Activated CD4-positive, alpha-beta T cell treated with anti-CD3 and anti-CD28 coated beads, Interleukin-2, amount 50 U/mL, for 48 hours (primary cell): ENCODE measurements at regions not wholly inside any gene's neighbourhood (a gene's known extent, or its start where the extent isn't known, plus 50 kb on each side); places are given as distances from the start of the nearest gene placed in this dataset.
A peak's percentile ranks its signal among the peaks of the same experiment; 100 is the strongest.
"Not testable (repeated sequence)": the region's sequence is repeated elsewhere in the genome, so short reads cannot be mapped to it uniquely, and the experiment has no call there.

ENCODE experiments used
- DNase-seq, 2 experiments: peaks; one replicate each; pipeline ENCODE4 v3.0.0-alpha.2; 2020

DNA sequence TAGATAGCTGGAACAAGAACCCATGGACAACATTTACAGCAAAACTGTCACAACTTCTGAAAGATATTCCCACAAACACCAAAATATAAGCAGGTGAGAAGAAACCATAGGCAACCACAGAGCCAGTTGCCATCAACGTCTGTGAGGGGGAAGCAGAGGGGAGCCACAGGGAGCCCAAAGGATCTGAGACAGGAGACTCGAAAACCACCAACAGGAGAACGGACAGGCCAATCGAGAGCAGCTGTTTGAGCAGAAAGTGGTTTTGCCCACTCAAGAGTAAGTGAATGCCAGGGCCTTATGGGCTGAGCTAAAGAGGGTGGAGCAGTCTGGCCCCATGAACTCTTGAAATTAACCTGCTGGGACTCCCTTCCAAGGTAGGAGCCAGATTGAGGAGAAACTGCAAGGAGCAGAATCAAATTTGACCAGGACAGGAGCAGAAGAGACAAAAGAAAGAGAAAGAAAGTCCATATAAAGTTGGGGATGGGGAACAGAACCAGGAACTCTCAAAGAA, 195.4 kb downstream of the ANKRD60 start:
- DNase-seq, result no peak

GRCh38 chr20:58032599-58032998, 195.9 kb downstream of the ANKRD60 start:
- no peak for DNase-seq

GRCh38 chr20:58031350-58031749, 197.1 kb downstream of the ANKRD60 start:
- not testable (repeated sequence) for DNase-seq

DNA sequence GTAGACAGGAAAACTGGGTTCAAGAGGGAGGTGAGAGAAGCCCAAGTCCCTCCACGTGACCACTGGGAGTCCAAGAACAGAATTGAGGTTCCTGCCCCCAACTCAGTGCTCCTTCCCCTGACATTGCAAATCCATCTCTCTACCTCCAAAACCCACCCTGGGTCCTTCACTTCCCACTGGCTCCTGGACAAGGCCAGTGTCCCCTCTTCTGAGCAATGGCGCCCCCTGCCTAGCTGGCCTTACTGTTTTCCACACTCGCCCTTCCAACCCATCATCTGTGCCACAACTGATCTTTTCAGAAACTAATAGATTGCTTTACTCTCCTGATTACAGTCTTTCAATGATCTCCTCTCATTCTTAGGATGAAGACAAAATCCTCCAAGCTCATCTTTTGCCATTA, 200.3 kb downstream of the ANKRD60 start:
- DNase-seq, result peak; percentile 9 to 17

DNA sequence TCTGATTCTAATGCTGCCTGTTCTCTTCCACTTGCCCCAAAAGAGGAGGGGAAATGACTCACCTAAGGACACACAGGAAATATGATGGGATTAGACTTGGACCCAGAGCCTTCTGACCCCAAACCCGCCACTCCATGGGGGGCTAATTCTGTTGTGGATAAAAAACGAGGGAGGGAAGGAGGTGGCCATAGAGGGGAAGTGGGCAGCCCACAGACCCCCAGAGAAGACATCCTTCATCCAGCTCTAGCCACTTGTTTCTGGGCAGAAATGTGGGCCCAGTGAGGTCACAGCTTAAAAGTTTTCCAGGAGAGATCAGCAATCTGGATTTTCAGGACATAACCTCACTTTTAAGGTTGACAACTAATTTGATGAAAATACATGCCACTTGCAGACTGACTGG, 202.1 kb downstream of the ANKRD60 start:
- DNase-seq, result no peak

DNA sequence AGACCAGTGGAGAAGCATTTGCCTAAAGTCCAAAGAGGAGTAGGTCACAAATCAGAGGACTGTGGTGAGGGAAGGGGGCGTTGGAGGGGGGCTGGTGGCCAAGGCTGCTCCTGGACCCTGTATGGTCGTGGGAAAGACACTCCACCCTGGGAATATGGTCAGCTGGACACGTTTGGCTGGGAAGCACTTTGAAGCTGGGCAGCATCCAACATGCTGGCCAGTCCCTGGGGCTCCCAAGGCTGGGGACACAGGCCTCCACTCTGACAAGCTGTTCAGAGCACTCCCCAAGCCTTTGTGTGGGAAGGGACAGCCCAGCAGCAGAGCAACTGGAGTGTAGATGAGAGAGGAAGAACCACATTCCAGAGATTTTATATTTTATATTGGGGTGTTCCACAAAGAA, 203.2 kb downstream of the ANKRD60 start:
- DNase-seq, result no peak

- DNase-seq, result no peak
Observed at GRCh38 chr20:58024241-58024721, 204.2 kb downstream of the ANKRD60 start.

GRCh38 chr20:58023781-58024180, 204.7 kb downstream of the ANKRD60 start:
- DNase-seq, result no peak

DNA sequence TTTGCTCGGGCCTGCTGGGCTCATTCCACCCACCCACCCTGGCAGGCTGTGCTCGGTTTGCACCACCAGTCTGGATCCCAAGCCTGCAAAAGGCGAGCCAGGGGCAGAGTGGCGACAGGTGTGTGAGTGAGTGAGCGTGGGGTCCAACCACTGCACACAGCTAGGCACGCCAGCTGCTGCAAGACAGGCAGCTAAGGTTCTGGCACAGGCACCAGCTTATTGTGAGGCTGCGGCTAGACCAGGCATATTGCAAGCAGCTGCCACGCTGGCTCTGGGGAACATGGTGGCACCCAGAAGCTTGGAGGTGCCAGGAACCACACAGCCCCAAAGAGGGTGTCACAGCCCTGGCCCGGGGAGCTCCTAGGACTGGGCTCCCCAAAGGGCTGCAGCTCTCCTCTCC, 205.1 kb downstream of the ANKRD60 start:
- no peak for DNase-seq

GRCh38 chr20:58022711-58023110, 205.7 kb downstream of the ANKRD60 start:
- no peak for DNase-seq

DNA sequence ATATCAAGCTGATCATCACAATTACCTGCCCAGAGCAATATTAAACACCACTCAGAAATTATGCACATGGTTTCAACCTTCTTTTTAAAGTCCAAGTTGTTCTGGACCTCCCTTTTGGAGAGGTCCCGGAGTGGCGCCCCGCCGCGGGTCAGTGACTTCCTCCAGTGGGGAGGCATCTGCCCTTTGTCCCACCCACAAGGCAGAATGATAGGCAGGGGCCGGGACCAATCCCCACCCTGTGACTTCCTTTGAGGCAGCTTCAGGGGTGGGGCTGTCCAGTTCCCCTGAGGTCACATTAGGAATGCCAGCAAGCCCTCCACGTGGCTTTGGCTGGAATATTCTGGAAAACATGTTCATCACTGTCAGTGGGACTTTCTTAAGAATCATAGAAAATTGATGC, 207.0 kb downstream of the ANKRD60 start:
- DNase-seq, result no peak

DNA sequence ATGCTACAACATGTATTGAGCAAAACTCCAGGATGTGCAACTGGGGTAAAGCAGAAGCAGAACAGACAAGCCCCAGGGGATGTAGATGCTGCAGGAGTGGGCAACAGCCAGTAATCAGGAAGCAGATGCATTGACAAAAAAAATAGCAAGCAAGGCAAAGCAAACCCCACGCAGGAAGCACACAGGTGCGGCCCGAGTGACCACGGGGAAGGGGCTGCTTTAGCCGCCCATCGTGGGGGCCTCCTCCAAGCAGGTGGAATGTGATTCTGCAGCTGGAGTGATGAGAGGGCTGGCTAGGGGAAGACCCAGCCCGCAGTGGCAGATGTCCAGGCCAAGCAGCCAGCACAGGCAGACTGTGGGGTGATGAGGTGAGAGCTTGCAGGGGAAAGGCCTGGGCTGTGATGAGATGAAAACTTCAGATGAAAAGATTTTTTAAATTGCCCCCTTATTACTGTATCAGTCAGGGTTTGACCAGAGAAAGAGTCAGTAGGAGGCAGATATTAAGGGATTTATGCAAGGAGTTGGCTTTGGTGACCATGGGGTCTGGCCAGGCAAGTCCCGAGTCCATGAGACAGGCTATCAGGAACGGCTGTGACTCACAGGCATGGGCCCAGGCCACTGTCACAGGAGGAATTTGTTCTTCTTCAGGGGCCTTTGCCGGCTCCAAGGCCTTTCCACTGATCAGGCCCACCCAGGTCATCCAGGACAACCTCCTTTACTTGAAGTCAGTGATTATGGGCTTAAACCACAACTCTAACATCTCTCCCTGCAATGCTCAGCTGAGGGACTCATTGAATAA, 207.6 kb downstream of the ANKRD60 start:
- DNase-seq, result no peak

DNA sequence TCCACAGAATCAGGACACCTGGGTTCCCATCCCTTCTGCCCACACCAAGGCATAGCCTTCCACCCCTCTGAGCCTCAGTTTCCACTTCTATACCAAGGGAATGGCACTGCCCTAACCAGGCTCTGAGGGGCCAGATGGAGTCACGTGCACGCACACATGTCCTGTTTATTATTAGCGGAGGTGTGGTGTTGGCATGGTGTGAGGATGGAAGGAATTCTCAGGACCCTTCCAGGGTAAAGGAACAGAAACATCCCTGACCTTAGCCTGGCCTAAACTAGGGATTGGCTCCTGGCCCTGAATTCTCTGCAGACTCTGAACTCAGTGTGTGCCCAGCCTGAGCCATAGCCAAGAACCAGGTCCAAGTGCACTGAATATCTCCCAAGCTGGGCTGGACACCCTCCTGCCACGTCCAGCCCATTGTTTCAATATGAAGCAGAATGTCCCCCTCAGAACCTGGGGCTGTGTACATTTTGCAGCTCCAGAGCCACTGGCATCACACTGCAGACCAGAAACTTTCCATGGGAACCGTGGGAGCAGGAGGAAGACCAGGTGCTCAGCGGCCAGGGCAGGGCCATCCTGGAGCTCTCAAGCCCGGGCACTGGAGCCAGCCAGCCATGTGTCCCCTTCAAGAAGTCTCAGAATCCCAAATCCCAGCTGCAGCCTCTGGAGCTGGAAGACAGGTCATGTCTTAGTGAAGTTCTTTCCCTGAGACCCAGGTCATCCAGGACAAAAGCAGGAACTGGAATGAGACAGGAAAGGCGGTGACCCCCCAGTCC, 208.4 kb downstream of the ANKRD60 start:
- DNase-seq, result no peak

DNA sequence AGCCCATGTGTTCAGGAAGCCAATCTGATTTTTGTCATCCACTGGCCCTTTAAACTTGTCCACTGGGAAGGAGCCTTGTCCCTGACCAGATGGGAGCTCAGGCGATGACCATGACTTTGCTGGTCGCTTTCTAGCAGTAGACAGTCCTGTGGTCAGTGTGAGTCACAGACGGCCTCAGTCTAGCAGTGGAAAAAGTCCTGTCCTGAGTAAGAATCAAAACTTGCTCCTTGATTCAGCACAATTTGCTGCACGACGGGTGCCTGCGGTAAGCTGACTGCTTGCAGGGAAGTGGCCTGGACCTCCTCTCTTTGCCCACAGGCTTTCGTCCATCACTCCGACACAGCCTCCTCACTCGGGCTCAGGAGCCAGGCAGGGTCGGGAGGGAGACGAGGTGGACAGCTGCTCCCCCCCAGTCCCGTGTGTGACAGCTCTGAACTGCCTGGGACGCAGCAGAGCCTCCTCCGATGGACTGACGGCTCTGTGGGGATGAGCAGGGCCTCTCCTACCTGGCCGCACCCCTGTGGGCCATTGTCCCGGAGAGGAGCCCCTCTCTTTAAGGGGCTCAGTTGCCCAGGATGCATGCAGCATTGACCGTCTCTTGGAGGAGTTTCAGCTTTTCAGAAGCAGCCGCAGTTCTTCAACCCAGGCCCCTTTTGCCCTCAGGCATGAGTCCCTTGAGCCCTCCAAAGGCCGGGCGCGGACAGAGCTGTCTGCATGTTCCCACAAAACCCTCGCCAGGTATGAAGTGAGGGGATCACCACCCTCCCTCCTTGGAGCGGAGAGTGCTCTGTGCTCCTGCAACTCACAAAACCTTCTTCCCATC, 209.2 kb downstream of the ANKRD60 start:
- no peak for DNase-seq

DNA sequence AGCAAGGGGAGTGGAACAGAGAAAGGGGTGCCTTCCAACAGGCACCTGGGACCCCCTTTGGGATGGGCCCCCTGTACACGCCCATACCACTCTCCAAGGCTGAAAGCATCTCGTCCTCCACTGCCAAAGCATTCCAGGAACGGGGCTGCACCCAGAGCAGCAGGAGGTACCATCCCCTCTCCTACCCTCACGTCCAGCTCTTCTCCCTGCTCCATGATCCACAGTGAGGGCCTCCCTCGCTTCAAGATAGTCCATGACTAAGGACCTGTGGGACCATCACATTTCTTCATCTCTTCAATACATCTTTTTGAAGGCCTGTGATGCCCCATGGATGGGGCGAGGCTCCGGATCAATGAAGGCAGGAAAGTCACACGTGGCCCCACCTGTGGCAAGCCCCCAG, 209.9 kb downstream of the ANKRD60 start:
- DNase-seq, result no peak

GRCh38 chr20:58017970-58018530, 210.4 kb downstream of the ANKRD60 start:
- DNase-seq, result no peak

DNA sequence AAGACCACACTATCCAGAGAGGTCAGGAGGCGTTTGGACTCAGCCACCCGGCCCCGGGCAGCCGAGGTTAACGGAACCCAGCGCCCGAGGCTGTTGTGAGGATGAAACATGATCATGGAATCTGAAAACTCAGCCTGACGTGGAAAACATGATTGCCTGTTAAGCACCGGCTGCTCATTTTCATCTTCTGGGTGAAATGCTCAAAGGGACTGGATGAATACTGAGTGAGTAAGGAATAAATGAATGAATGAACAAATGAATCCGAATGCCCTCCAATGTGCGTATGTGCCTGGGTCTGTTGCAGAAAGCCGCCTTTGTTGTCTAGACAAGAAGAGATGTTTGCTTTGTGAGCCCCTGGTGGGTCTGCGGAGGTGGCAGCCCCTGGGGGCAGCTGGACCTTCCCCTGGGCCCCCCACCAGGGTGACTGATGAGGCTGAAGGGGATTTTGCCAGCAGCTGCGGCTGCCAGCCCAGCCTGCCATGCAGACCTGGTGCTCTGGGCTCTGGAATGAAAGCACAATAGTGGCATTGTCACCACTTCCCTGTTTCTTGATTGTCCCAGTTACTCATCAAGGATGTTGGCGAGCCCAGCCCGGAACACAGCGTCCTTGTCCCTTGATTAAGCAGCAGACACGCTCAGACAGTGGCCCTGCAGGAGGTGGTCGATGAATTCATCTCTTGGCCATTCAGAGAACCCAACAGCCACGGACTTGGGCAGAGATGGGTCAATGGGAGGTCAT, 211.1 kb downstream of the ANKRD60 start:
- no peak for DNase-seq

DNA sequence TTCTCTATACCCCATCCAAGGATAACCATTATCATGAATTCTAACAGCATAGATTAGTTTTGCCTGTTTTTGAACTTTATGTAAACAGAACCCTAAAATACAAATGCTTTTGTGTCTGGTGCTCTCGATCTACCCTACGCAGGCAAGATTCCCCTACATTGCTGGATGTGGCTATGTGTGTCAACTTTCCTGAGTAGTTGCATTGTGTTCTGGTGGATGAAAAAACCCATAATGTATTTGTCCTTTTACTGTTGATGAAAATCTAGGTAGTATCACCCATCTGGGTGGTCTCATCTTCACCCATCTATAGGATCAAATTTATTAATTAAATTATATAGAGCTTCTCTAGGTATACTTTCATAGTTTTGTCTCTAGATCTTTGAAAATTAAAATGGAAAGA, 211.7 kb downstream of the ANKRD60 start:
- DNase-seq, result no peak

- DNase-seq, result no peak
Observed at GRCh38 chr20:58014628-58015315, 213.7 kb downstream of the ANKRD60 start.

- no peak for DNase-seq
Observed at GRCh38 chr20:58012731-58013510, 215.5 kb downstream of the ANKRD60 start.
